Heart left ventricle (tissue), 16 donors: ENCODE measurements at regions not wholly inside any gene's neighbourhood (a gene's known extent, or its start where the extent isn't known, plus 50 kb on each side); places are given as distances from the start of the nearest gene placed in this dataset.
"Not testable (repeated sequence)": the region's sequence is repeated elsewhere in the genome, so short reads cannot be mapped to it uniquely, and the experiment has no call there.

Source experiments
- ATAC-seq, 4 donors: fragments of 200-7000 bp; cut with Tn5 transposase; one replicate each; pipeline ENCODE4 v1.9.1; 2020 to 2022; ENCODE audit warnings: moderate library complexity in 4 of 4, mild to moderate bottlenecking in 3 of 4, moderate number of reproducible peaks in 1 of 4
- DNase-seq, 5 donors: peaks; one replicate each; pipeline ENCODE4 v3.0.0-alpha.2; 2020
- H3K27ac ChIP-seq, 12 donors: fragments of 200-600 bp; sonication (generic) in 4 of 12; one replicate each; pipeline versions ENCODE4 v1.5.0 to v1.8.0; 2016 to 2022; ENCODE audit warnings: mild to moderate bottlenecking in 2 of 12
- H3K27me3 ChIP-seq, 9 donors: fragments of 200-600 bp; sonication (generic) in 2 of 9; one replicate each; pipeline versions ENCODE4 v1.5.1 to v1.8.0; 2016 to 2022; ENCODE audit warnings: mild to moderate bottlenecking in 3 of 9
- H3K36me3 ChIP-seq, 9 donors: fragments of 200-600 bp; sonication (generic) in 2 of 9; one replicate each; pipeline versions ENCODE4 v1.5.0 to v1.8.0; 2018 to 2022; ENCODE audit warnings: mild to moderate bottlenecking in 2 of 9
- H3K4me1 ChIP-seq, 12 donors: fragments of 200-600 bp; sonication (generic) in 4 of 12; one replicate each; pipeline versions ENCODE4 v1.5.0 to v1.8.0; 2016 to 2022; ENCODE audit warnings: mild to moderate bottlenecking in 3 of 12
- H3K4me3 ChIP-seq, 12 donors: fragments of 200-600 bp; sonication (generic) in 4 of 12; one replicate each; pipeline versions ENCODE4 v1.5.0 to v1.8.0; 2017 to 2022; ENCODE audit warnings: mild to moderate bottlenecking in 9 of 12, moderate library complexity in 4 of 12
- H3K9me3 ChIP-seq, 12 donors: fragments of 200-600 bp; sonication (generic) in 4 of 12; one replicate each; pipeline versions ENCODE4 v1.5.0 to v1.8.0; 2016 to 2022; ENCODE audit warnings: mild to moderate bottlenecking in 1 of 12
- POLR2A ChIP-seq, 2 donors: fragments of 450-650 bp; IDR thresholded peaks; one replicate each; pipeline ENCODE4 v1.6.1; 2017; ENCODE audit warnings: antibody characterized with exemption in 2 of 2, mild to moderate bottlenecking in 2 of 2, moderate library complexity in 2 of 2
- WGBS, 4 donors: extraction: QIAGEN DNeasy Blood & Tissue Kit in 2 of 4; methylation state at CpG; one replicate each; pipeline versions ENCODE4 v1.1.5 to v1.1.7; 2013 to 2018; 5-methylcytosine and 5-hydroxymethylcytosine counted together
- intact Hi-C, 10 donors: fragments of 100-400 bp; cut with DNase I; formaldehyde crosslinking; loops; one replicate each; pipeline versions ENCODE4 v1.11.1 to v1.14.2; 2022
- TF ChIP-seq, protein P1 (sequence below), 12 donors: fragments of 200-600 bp; sonication (generic) in 4 of 12; IDR thresholded peaks; one replicate each; pipeline versions ENCODE4 v1.5.0 to v1.8.0; 2018 to 2022; ENCODE audit warnings: antibody characterized with exemption in 12 of 12, mild to moderate bottlenecking in 5 of 12
- donor health status: ischemic (EF 13 %, LVEDD 7.1; RV severe dilation, severe dysfunction).
- donor health status: healthy with polysubstance abuse.
- donor health status: DM: no; HTN: yes; CAD: no.
- donor health status: DM: no; HTN: no; CAD: no.
- donor health status: ischemic (EF 25% LVEDD 6.9; RV normal size, moderate dysfunction).
- donor health status: ischemic (EF 25% LVEDD 5.7; RV mildly dilated, moderate dysfunction).
- donor health status: healthy.
- donor health status: DM: yes; HTN: yes; CAD: no.
- donor health status: ischemic (EF 35%, LVEDD 5.7; RV mildly dilated, moderate dysfunction).
- donor health status: nonischemic (EF 11% LVEDD 7.7; RV severe dilation, severe dysfunction).
- donor health status: DM: yes; HTN: yes; CAD: no.
- donor health status: PGD.
- donor health status: ischemic (EF 29% LVEDD 5.4; RV normal size, mild dysfunction).
- donor health status: nonischemic (EF 23%, LVEDD 6.1; RV moderate dilation, normal function).

DNA sequence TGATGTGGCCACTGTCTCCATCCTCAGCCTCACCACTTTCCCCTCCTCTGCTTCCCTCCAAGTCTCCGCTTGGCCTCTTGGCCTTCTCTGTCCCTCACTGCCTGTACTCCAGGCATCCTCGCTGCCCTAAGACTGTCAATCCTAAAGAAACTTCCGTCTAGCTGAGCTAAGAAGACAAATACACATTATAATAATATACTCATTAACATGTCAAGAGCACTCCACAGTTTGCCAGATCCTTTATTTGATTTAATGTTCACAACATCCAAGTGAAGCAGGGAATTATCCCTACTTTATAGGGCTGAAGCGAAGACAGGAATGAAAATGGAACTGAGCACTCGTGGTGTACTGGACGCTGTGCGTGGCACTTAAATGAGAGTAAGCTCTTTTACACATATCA, 72.4 kb upstream of the SLC22A23 start:
- intact Hi-C loops: no loop called here
- DNase-seq (no peak), ATAC-seq (no peak)
- Histone ChIP-seq H3K27me3 (peaks cover 0 to 3% (median 0%) of the 10 kb centered on the region in 9 donors), H3K36me3 (no peaks in the 10 kb centered on the region), H3K4me1 (no peaks in the 10 kb centered on the region), H3K27ac (no peak overlapping the region), H3K4me3 (no peak overlapping the region), H3K9me3 (no peaks in the 10 kb centered on the region)
- TF ChIP-seq, protein P1, sequence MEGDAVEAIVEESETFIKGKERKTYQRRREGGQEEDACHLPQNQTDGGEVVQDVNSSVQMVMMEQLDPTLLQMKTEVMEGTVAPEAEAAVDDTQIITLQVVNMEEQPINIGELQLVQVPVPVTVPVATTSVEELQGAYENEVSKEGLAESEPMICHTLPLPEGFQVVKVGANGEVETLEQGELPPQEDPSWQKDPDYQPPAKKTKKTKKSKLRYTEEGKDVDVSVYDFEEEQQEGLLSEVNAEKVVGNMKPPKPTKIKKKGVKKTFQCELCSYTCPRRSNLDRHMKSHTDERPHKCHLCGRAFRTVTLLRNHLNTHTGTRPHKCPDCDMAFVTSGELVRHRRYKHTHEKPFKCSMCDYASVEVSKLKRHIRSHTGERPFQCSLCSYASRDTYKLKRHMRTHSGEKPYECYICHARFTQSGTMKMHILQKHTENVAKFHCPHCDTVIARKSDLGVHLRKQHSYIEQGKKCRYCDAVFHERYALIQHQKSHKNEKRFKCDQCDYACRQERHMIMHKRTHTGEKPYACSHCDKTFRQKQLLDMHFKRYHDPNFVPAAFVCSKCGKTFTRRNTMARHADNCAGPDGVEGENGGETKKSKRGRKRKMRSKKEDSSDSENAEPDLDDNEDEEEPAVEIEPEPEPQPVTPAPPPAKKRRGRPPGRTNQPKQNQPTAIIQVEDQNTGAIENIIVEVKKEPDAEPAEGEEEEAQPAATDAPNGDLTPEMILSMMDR (IDR thresholded peaks at IDR 0.05): no peak
- TF ChIP-seq POLR2A (IDR thresholded peaks at IDR 0.05): no peak
- WGBS, 4 donors: 90 to 94% (median 94%) methylated on average over 7 of the region's 7 CpGs

GRCh38 chr6:3528081-3528671, 71.3 kb upstream of the SLC22A23 start:
- ATAC-seq, H3K27ac ChIP-seq, H3K4me1 ChIP-seq, DNase-seq, H3K36me3 ChIP-seq, H3K9me3 ChIP-seq, H3K4me3 ChIP-seq, intact Hi-C loops, H3K27me3 ChIP-seq: not testable (repeated sequence)
- 89 to 92% (median 91%) methylated on average over 7 of the region's 7 CpGs for WGBS, 4 donors

GRCh38 chr6:3527651-3527977, 70.8 kb upstream of the SLC22A23 start:
- ATAC-seq (no peak), DNase-seq (no peak)
- intact Hi-C loops: no loop called here
- Histone ChIP-seq H3K27me3 (peaks cover 0 to 3% (median 0%) of the 10 kb centered on the region in 9 donors), H3K4me1 (no peaks in the 10 kb centered on the region), H3K9me3 (no peaks in the 10 kb centered on the region), H3K4me3 (no peak overlapping the region), H3K36me3 (no peaks in the 10 kb centered on the region), H3K27ac (no peak overlapping the region)
- WGBS, 4 donors: 49 to 66% (median 52%) methylated on average over 4 of the region's 4 CpGs
- no peak for TF ChIP-seq POLR2A (IDR thresholded peaks at IDR 0.05)
- TF ChIP-seq, protein P1 (IDR thresholded peaks at IDR 0.05): no peak

DNA sequence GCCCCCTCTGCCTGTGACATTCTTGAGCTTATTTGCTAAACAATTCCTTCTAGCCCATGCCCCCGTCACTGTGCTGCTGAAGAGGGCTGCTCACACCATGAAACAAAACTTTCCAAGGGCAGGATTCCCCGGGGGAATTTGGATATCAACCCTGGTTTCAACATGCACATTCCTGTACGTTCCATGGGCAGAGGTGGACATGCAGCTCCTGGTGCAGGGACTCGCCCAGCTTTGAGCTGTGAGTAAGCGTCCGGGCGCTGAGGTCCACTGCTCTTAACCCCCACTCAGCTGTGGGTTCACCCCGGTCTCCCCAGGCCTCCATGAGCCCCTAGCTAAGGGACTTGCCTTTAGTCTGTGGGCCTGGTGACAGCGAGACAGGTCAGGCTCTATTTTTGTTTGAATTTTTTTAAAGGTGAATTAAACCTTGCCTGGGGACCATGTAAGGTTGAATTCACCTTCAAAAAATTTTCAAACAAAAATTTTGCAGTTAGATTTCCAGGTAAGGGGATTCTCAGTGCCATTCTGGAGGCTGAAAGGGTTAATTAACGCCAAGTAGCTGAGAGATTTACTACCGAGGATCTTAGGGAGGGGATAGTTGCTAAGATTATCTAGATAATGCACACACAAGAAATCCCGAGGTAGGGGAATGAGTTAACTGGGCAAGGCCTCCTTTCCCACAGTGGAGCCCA, 70.3 kb upstream of the SLC22A23 start:
- Histone ChIP-seq H3K27me3 (peaks cover 0 to 3% (median 0%) of the 10 kb centered on the region in 9 donors), H3K27ac (no peak overlapping the region), H3K9me3 (no peaks in the 10 kb centered on the region), H3K4me3 (no peak overlapping the region), H3K4me1 (no peaks in the 10 kb centered on the region), H3K36me3 (no peaks in the 10 kb centered on the region)
- intact Hi-C loops: no loop called here
- WGBS, 4 donors: 68 to 73% (median 71%) methylated on average over 11 to 12 of the region's 12 CpGs
- TF ChIP-seq POLR2A (IDR thresholded peaks at IDR 0.05): no peak
- TF ChIP-seq, protein P1 (IDR thresholded peaks at IDR 0.05): no peak
- ATAC-seq (no peak), DNase-seq (no peak)

GRCh38 chr6:3525915-3526314, 69.1 kb upstream of the SLC22A23 start:
- H3K36me3 ChIP-seq: no peaks in the 10 kb centered on the region
- intact Hi-C loops: no loop called here
- ATAC-seq (no peak), DNase-seq (no peak)
- H3K9me3 ChIP-seq: no peaks in the 10 kb centered on the region
- H3K4me1 ChIP-seq: no peaks in the 10 kb centered on the region
- H3K27ac ChIP-seq: no peak overlapping the region
- TF ChIP-seq POLR2A (IDR thresholded peaks at IDR 0.05): no peak
- TF ChIP-seq, protein P1 (IDR thresholded peaks at IDR 0.05): no peak
- H3K27me3 ChIP-seq: peaks cover 0 to 4% (median 0%) of the 10 kb centered on the region in 9 donors
- 85 to 91% (median 88%) methylated on average over 6 of the region's 6 CpGs for WGBS, 4 donors
- H3K4me3 ChIP-seq: no peak overlapping the region
